Upper lobe of right lung (tissue), 1 donor: ENCODE measurements at regions not wholly inside any gene's neighbourhood (a gene's known extent, or its start where the extent isn't known, plus 50 kb on each side); places are given as distances from the start of the nearest gene placed in this dataset.
"Not testable (repeated sequence)": the region's sequence is repeated elsewhere in the genome, so short reads cannot be mapped to it uniquely, and the experiment has no call there.

ENCODE experiments used
- ATAC-seq: fragments of 200-7000 bp; cut with Tn5 transposase; one replicate; pipeline ENCODE4 v1.9.1; 2020; ENCODE audit warnings: mild to moderate bottlenecking, moderate library complexity
- DNase-seq: peaks from one replicate; pipeline ENCODE4 v3.0.0-alpha.2; 2020
- H3K27ac ChIP-seq: fragments of 200-600 bp; one replicate; pipeline ENCODE4 v1.8.0; 2022
- H3K27me3 ChIP-seq: fragments of 200-600 bp; one replicate; pipeline ENCODE4 v1.8.0; 2022; ENCODE audit warnings: mild to moderate bottlenecking
- H3K36me3 ChIP-seq: fragments of 200-600 bp; one replicate; pipeline ENCODE4 v1.8.0; 2022
- H3K4me1 ChIP-seq: fragments of 200-600 bp; one replicate; pipeline ENCODE4 v1.8.0; 2022
- H3K4me3 ChIP-seq: fragments of 200-600 bp; one replicate; pipeline ENCODE4 v1.8.0; 2022; ENCODE audit warnings: mild to moderate bottlenecking
- H3K9me3 ChIP-seq: fragments of 200-600 bp; one replicate; pipeline ENCODE4 v1.8.0; 2022
- intact Hi-C: fragments of 100-400 bp; cut with DNase I; formaldehyde crosslinking; loops from one replicate; pipeline ENCODE4 v1.11.0; 2022
- TF ChIP-seq, protein P1 (sequence below): fragments of 200-600 bp; IDR thresholded peaks from one replicate; pipeline ENCODE4 v1.8.0; 2022; ENCODE audit warnings: antibody characterized with exemption
- donor health status: DM: no; HTN: yes; CAD: no; lungs with severe emphysema.

DNA sequence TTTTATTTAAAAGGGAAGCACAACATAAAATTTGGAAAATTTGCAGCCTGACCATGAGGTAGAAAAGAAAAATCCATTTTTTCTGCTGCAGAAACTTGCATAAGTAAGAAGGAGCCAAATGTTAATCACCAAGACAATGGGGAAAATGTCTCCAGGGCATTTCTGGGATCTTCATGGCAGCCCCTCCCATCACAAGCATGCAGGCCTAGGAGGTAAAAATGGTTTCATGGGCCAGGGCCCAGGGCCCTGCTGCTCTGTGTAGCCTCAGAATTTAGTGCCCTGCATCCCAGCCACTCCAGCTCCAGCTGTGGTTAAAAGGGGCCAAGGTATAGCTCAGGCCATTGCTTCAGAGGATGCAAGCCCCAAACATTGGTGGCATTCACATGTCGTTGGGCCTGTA is 735.6 kb downstream of the GALC start:
- intact Hi-C loops = no loop called here
- H3K4me3 ChIP-seq = no peak overlapping the region
- DNase-seq (no peak), ATAC-seq (no peak)
- H3K27me3 ChIP-seq = no peaks in the 10 kb centered on the region
- no peaks in the 10 kb centered on the region for H3K36me3 ChIP-seq
- TF ChIP-seq, protein P1, sequence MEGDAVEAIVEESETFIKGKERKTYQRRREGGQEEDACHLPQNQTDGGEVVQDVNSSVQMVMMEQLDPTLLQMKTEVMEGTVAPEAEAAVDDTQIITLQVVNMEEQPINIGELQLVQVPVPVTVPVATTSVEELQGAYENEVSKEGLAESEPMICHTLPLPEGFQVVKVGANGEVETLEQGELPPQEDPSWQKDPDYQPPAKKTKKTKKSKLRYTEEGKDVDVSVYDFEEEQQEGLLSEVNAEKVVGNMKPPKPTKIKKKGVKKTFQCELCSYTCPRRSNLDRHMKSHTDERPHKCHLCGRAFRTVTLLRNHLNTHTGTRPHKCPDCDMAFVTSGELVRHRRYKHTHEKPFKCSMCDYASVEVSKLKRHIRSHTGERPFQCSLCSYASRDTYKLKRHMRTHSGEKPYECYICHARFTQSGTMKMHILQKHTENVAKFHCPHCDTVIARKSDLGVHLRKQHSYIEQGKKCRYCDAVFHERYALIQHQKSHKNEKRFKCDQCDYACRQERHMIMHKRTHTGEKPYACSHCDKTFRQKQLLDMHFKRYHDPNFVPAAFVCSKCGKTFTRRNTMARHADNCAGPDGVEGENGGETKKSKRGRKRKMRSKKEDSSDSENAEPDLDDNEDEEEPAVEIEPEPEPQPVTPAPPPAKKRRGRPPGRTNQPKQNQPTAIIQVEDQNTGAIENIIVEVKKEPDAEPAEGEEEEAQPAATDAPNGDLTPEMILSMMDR = no peak
- no peaks in the 10 kb centered on the region for H3K4me1 ChIP-seq
- H3K9me3 ChIP-seq = no peaks in the 10 kb centered on the region
- no peak overlapping the region for H3K27ac ChIP-seq

DNA sequence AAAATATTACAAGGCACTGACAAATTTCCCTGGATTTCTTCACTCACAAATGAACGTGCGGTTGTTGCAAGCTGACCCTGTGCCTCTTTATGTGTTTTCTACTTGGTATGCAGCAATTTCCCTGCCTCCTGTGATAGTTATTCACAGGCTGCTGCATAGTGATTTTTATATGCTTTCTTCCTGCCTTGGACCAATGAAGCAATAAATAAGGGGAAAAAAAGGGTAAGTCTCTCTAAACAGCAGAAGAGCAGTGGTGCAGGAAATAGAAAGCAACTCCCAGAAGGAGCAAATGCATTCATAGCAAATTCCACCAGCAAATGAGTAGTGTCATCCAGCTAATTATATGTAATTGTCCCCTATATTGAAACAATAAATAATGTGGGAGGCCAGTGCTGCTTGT is 737.9 kb downstream of the GALC start:
- Histone ChIP-seq H3K36me3 (no peaks in the 10 kb centered on the region), H3K27me3 (no peaks in the 10 kb centered on the region), H3K27ac (no peak overlapping the region), H3K4me3 (no peak overlapping the region), H3K9me3 (no peaks in the 10 kb centered on the region), H3K4me1 (no peaks in the 10 kb centered on the region)
- intact Hi-C loops = no loop called here
- TF ChIP-seq, protein P1 = no peak
- DNase-seq (no peak), ATAC-seq (no peak)

- Histone ChIP-seq H3K4me3 (no peak overlapping the region), H3K4me1 (no peaks in the 10 kb centered on the region), H3K27ac (no peak overlapping the region), H3K9me3 (no peaks in the 10 kb centered on the region), H3K36me3 (no peaks in the 10 kb centered on the region), H3K27me3 (no peaks in the 10 kb centered on the region)
- no peak for ATAC-seq
- intact Hi-C loops = no loop called here
- no peak for DNase-seq
- TF ChIP-seq, protein P1 = no peak
Observed at GRCh38 chr14:87254331-87254874, 738.6 kb downstream of the GALC start.

- H3K27ac ChIP-seq, ATAC-seq, H3K9me3 ChIP-seq, intact Hi-C loops, H3K27me3 ChIP-seq, H3K4me3 ChIP-seq, H3K4me1 ChIP-seq, DNase-seq, H3K36me3 ChIP-seq: not testable (repeated sequence)
Observed at GRCh38 chr14:87253791-87254190, 739.2 kb downstream of the GALC start.

DNA sequence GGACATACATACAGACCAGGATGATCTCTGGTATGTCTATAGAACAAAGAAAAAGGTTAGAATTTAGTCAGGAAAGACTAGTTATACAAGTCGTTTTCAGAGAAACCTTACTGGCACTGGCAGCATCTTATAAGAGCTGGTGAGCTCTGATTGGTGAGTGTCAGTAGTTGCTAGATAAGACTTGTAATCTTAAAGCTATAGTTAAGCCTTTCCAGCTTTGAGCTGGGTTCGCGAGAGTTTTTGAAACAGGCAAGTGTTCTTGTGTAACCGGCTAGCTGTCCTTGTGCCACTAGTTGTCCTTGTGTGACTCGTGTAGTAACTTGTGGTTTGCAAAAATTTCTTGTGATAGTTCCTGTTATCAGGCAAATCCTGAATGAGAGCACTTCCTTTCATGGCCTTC is 740.9 kb downstream of the GALC start:
- Histone ChIP-seq H3K27me3 (no peaks in the 10 kb centered on the region), H3K27ac (no peak overlapping the region), H3K9me3 (peaks cover under 1% of the 10 kb centered on the region), H3K36me3 (no peaks in the 10 kb centered on the region), H3K4me3 (no peak overlapping the region), H3K4me1 (no peaks in the 10 kb centered on the region)
- no peak for ATAC-seq
- intact Hi-C loops = no loop called here
- TF ChIP-seq, protein P1 = no peak
- no peak for DNase-seq

- Histone ChIP-seq H3K9me3 (peaks cover 6% of the 10 kb centered on the region), H3K27ac (no peak overlapping the region), H3K27me3 (no peaks in the 10 kb centered on the region), H3K4me3 (no peak overlapping the region), H3K36me3 (no peaks in the 10 kb centered on the region), H3K4me1 (no peaks in the 10 kb centered on the region)
- no peak for ATAC-seq
- no peak for DNase-seq
- TF ChIP-seq, protein P1 = no peak
- intact Hi-C loops = no loop called here
Observed at GRCh38 chr14:87251011-87251410, 742.0 kb downstream of the GALC start.
